Prostate gland (tissue), 2 donors: ENCODE measurements at regions not wholly inside any gene's neighbourhood (a gene's known extent, or its start where the extent isn't known, plus 50 kb on each side); places are given as distances from the start of the nearest gene placed in this dataset.
"Not testable (repeated sequence)": the region's sequence is repeated elsewhere in the genome, so short reads cannot be mapped to it uniquely, and the experiment has no call there.

ENCODE experiments used
- CTCF ChIP-seq, 4 experiments: fragments of 200-600 bp in 2 of 4; fragments of 450-650 bp in 2 of 4; sonication (generic) in 2 of 4; IDR thresholded peaks; 1 replicate in 3 of 4; 2 replicates in 1 of 4; pipeline ENCODE4 v1.5.1; 2016 to 2019; ENCODE audit warnings: antibody characterized with exemption in 4 of 4, mild to moderate bottlenecking in 2 of 4, moderate library complexity in 2 of 4
- POLR2A ChIP-seq: fragments of 450-650 bp; IDR thresholded peaks from one replicate; pipeline ENCODE4 v1.6.1; 2016; ENCODE audit warnings: antibody characterized with exemption, mild to moderate bottlenecking
- POLR2AphosphoS5 ChIP-seq: sonication (generic); formaldehyde crosslinking; IDR thresholded peaks from one replicate; pipeline ENCODE4 v1.6.1; 2017; ENCODE audit warnings: antibody characterized with exemption

DNA sequence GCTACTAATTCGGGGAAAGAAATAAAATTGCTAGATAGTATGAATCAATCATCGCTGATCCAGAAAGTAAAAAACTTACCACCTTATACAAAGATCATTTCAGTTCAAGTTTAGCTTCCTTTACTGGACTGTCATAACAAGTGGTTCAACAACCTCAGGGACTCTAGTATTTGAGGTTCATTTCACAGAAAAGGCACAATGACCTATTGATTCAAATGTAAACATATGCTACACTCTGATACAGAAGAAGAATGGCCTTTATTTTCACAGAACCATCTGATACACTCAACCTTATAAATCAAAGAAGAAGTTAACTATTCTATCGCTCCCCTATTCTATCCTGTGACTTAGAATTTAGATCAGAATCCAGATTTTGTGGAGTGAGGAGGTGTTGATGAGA, 140.8 kb upstream of the EFCAB3 start:
- not testable (repeated sequence) for TF ChIP-seq CTCF (IDR thresholded peaks at IDR 0.05); POLR2AphosphoS5; POLR2A
